GM12874 (cell line): ENCODE measurements at regions not wholly inside any gene's neighbourhood (a gene's known extent, or its start where the extent isn't known, plus 50 kb on each side); places are given as distances from the start of the nearest gene placed in this dataset.

ENCODE experiments used
- CTCF ChIP-seq: IDR thresholded peaks from 2 replicates; pipeline ENCODE4 v1.5.1; 2011; ENCODE audit warnings: low read depth, mild to moderate bottlenecking, control low read depth, low read length, moderate library complexity; ENCODE audit not compliant: insufficient read depth

- TF ChIP-seq CTCF = no peak
Measured at GRCh38 chr3:34504775-34505174, 706.3 kb downstream of the PDCD6IP start.

- TF ChIP-seq CTCF = no peak
Measured at GRCh38 chr3:34508732-34509131, 710.3 kb downstream of the PDCD6IP start.

- no peak for TF ChIP-seq CTCF
Measured at GRCh38 chr3:34511891-34512290, 713.5 kb downstream of the PDCD6IP start.

- TF ChIP-seq CTCF = no peak
Measured at GRCh38 chr3:34531156-34531555, 732.7 kb downstream of the PDCD6IP start.

- no peak for TF ChIP-seq CTCF
Measured at GRCh38 chr3:34533451-34533850, 735.0 kb downstream of the PDCD6IP start.

GRCh38 chr3:34534013-34534412 lies 735.6 kb downstream of the PDCD6IP start:
- TF ChIP-seq CTCF = no peak

- no peak for TF ChIP-seq CTCF
Measured at GRCh38 chr3:34544136-34544535, 745.7 kb downstream of the PDCD6IP start.
